ENCODE measurements at regions not wholly inside any gene's neighbourhood (a gene's known extent, or its start where the extent isn't known, plus 50 kb on each side); places are given as distances from the start of the nearest gene placed in this dataset.

- 29% methylated on average over 3 of the region's 3 CpGs for WGBS (ENCODE audit: insufficient coverage, insufficient replicate concordance, low lambda C conversion rate, missing lambda C conversion rate)
- Histone ChIP-seq H3K9ac (ENCODE audit: control insufficient read depth, insufficient read depth, low read length) (no peak overlapping the region), H4K20me1 (ENCODE audit: control insufficient read depth, insufficient read depth) (no peaks in the 10 kb centered on the region), H3K27ac (ENCODE audit: control insufficient read depth, insufficient read depth) (no peak overlapping the region), H3K4me1 (ENCODE audit: control insufficient read depth, insufficient read depth, low read length) (no peaks in the 10 kb centered on the region; the same call in 1 of the 2 replicates), H3K9me3 (replicated peaks; ENCODE audit: control insufficient read depth, insufficient read depth, low read length) (no peaks in the 10 kb centered on the region), H3K4me2 (ENCODE audit: control insufficient read depth, insufficient read depth) (no peak overlapping the region), H3K36me3 (ENCODE audit: control insufficient read depth in 2 of 2, insufficient read depth in 2 of 2, low read length in 1 of 2) (no peaks in the 10 kb centered on the region), H2AFZ (ENCODE audit: control insufficient read depth, low read depth, low read length) (no peak overlapping the region), H3K4me3 (no peak overlapping the region), H3K79me2 (ENCODE audit: control insufficient read depth, insufficient read depth, low read length) (no peaks in the 10 kb centered on the region), H3K27me3 (replicated peaks in 1 of 2; ENCODE audit: control insufficient read depth in 2 of 2, insufficient read depth in 2 of 2, low read length in 1 of 2) (no peaks in the 10 kb centered on the region)
- POLR2A ChIA-PET = no interaction called here
- SMC1A ChIA-PET (ENCODE audit: uncharacterized antibody, unreplicated experiment) = interaction anchor here (0.7 to 1.2 kb wide), 2 partner anchors 61 to 63 kb away, joined by 3 read pairs; no protein-coding TSS in a partner anchor
- BruUV-seq (replicated peaks) = no TSS peak
- intact Hi-C loops (cut with micrococcal nuclease; ENCODE audit: unreplicated experiment) = no loop called here
- ATAC-seq (no peak), DNase-seq (ENCODE audit: low read depth, low spot score) (no peak), FAIRE-seq (no peak)
- CTCF ChIA-PET = interaction anchor here (0.8 kb wide), 2 partner anchors 13 to 63 kb away, joined by 3 to 5 read pairs; no protein-coding TSS in a partner anchor
- in situ Hi-C loops (cut with MboI) = no loop called here
- RAD21 ChIA-PET (ENCODE audit: unreplicated experiment) = interaction anchor here (0.5 to 1.3 kb wide), 2 partner anchors 14 to 713 kb away, joined by 3 read pairs; no protein-coding TSS in a partner anchor
- TF ChIP-seq RELB (IDR thresholded peaks at IDR 0.05; ENCODE audit: low read depth) (no peak), MAX (IDR thresholded peaks at IDR 0.05; ENCODE audit: low read depth, low read length) (no peak), ZZZ3 (IDR thresholded peaks at IDR 0.05; ENCODE audit: control insufficient read depth, insufficient read length, low read depth) (no peak), SKIL (IDR thresholded peaks at IDR 0.05; ENCODE audit: low read depth, poor library complexity, severe bottlenecking) (no peak), HCFC1 (IDR thresholded peaks at IDR 0.05; ENCODE audit: low read length) (no peak), ZNF217 (IDR thresholded peaks at IDR 0.05) (no peak), IKZF1 (conservative IDR thresholded peaks at IDR 0.05) (no peak), ATF7 (IDR thresholded peaks at IDR 0.05; ENCODE audit: low read depth) (no peak), PKNOX1 (IDR thresholded peaks at IDR 0.05) (no peak), MEF2A (IDR thresholded peaks at IDR 0.05; ENCODE audit: insufficient read depth, low read depth, low read length) (no peak), ASH2L (IDR thresholded peaks at IDR 0.05; ENCODE audit: borderline replicate concordance, low read depth) (no peak), CHD4 (IDR thresholded peaks at IDR 0.05) (no peak), STAT1 (conservative IDR thresholded peaks at IDR 0.05) (no peak), ZNF24 (IDR thresholded peaks at IDR 0.05) (no peak), RUNX3 (IDR thresholded peaks at IDR 0.05; ENCODE audit: low read length) (no peak), USF1 (IDR thresholded peaks at IDR 0.05; ENCODE audit: borderline replicate concordance, extremely low read length, insufficient read depth, low read depth, low read length) (no peak), BCL3 (IDR thresholded peaks at IDR 0.05; ENCODE audit: borderline replicate concordance, insufficient read depth, low read depth, low read length, poor library complexity, severe bottlenecking) (no peak), MYB (IDR thresholded peaks at IDR 0.05; ENCODE audit: borderline replicate concordance, low read depth, low read length) (no peak), SREBF2 (IDR thresholded peaks at IDR 0.05; ENCODE audit: low read length) (no peak)
Observed at GRCh38 chr2:42921721-42922120, 129.3 kb upstream of the HAAO start.
